ENCODE measurements at regions not wholly inside any gene's neighbourhood (a gene's known extent, or its start where the extent isn't known, plus 50 kb on each side); places are given as distances from the start of the nearest gene placed in this dataset.
"Not testable (repeated sequence)": the region's sequence is repeated elsewhere in the genome, so short reads cannot be mapped to it uniquely, and the experiment has no call there.

- DNase-seq, result no peak
Measured at GRCh38 chr17:70286391-70286790, 117.1 kb downstream of the KCNJ2 start.

- DNase-seq, result no peak
Measured at GRCh38 chr17:70288540-70289290, 119.4 kb downstream of the KCNJ2 start.

- no peak for DNase-seq
Measured at GRCh38 chr17:70290770-70291169, 121.4 kb downstream of the KCNJ2 start.

GRCh38 chr17:70292366-70292765 lies 123.0 kb downstream of the KCNJ2 start:
- no peak for DNase-seq

GRCh38 chr17:70293564-70294310 lies 124.4 kb downstream of the KCNJ2 start:
- not testable (repeated sequence) for DNase-seq

- no peak for DNase-seq
Measured at GRCh38 chr17:70295329-70295728, 126.0 kb downstream of the KCNJ2 start.

GRCh38 chr17:70295731-70296130 lies 126.4 kb downstream of the KCNJ2 start:
- DNase-seq, result no peak

GRCh38 chr17:70296456-70296855 lies 127.1 kb downstream of the KCNJ2 start:
- DNase-seq, result no peak

- no peak for DNase-seq
Measured at GRCh38 chr17:70297397-70297796, 128.1 kb downstream of the KCNJ2 start.

GRCh38 chr17:70298929-70299531 lies 129.7 kb downstream of the KCNJ2 start:
- DNase-seq, result no peak

- no peak for DNase-seq
Measured at GRCh38 chr17:70307430-70308225, 138.3 kb downstream of the KCNJ2 start.

- no peak for DNase-seq
Measured at GRCh38 chr17:70308618-70309017, 139.3 kb downstream of the KCNJ2 start.

- no peak for DNase-seq
Measured at GRCh38 chr17:70310221-70310672, 140.9 kb downstream of the KCNJ2 start.

GRCh38 chr17:70313086-70313852 lies 143.9 kb downstream of the KCNJ2 start:
- no peak for DNase-seq

GRCh38 chr17:70314096-70314495 lies 144.8 kb downstream of the KCNJ2 start:
- DNase-seq, result no peak

- no peak for DNase-seq
Measured at GRCh38 chr17:70314506-70314905, 145.2 kb downstream of the KCNJ2 start.

- no peak for DNase-seq
Measured at GRCh38 chr17:70317421-70317820, 148.1 kb downstream of the KCNJ2 start.

GRCh38 chr17:70318051-70318450 lies 148.7 kb downstream of the KCNJ2 start:
- no peak for DNase-seq

- DNase-seq, result no peak
Measured at GRCh38 chr17:70319516-70319915, 150.2 kb downstream of the KCNJ2 start.

- no peak for DNase-seq
Measured at GRCh38 chr17:70320673-70321345, 151.5 kb downstream of the KCNJ2 start.

- no peak for DNase-seq
Measured at GRCh38 chr17:70321352-70321751, 152.0 kb downstream of the KCNJ2 start.

All from right kidney (tissue), 1 donor.